ENCODE measurements at regions not wholly inside any gene's neighbourhood (a gene's known extent, or its start where the extent isn't known, plus 50 kb on each side); places are given as distances from the start of the nearest gene placed in this dataset.

DNA sequence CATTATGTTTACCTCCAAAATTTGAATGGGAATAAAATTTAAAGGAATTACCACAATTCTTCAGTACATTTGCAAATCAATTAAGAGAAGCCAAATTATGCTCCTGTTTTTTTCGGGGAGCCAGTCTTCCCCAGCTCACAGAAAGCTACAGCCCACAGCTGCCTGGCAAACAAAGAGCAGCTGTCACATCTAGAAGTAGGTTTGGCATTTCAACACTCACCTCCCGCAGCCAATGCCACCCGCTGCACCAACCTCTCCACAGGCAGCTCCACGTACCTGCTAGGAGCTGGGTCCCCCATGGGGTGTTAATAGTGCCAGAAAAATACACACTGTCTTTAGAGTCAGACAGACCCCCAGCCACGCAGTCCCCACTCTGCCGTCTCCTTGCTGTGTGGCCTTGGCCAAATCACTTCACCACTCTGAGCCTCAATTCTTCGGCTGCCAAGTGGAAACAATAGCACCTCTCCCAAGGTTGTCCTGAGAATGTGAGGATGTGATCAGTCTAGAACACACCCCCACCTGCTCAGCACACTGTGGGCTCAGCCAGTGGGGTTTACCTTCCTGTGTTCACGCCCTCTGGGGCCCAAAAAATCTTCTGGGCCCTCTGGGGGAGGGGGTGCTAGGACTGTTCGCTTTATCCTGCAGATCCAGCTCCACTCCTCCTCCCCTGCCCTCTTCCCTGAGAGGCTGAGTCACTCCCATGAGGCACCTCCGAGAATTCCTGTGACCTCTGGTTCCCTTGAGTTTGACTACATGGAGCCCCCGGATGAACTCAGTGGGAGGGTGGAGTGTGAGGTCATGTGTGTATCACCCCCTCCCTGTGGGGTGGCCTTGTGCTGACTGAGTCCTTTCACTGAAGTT lies 204.3 kb upstream of the GRIK3 start:
- no peak for DNase-seq (ENCODE audit: extremely low read depth, low read depth)
- TF ChIP-seq, protein P1, sequence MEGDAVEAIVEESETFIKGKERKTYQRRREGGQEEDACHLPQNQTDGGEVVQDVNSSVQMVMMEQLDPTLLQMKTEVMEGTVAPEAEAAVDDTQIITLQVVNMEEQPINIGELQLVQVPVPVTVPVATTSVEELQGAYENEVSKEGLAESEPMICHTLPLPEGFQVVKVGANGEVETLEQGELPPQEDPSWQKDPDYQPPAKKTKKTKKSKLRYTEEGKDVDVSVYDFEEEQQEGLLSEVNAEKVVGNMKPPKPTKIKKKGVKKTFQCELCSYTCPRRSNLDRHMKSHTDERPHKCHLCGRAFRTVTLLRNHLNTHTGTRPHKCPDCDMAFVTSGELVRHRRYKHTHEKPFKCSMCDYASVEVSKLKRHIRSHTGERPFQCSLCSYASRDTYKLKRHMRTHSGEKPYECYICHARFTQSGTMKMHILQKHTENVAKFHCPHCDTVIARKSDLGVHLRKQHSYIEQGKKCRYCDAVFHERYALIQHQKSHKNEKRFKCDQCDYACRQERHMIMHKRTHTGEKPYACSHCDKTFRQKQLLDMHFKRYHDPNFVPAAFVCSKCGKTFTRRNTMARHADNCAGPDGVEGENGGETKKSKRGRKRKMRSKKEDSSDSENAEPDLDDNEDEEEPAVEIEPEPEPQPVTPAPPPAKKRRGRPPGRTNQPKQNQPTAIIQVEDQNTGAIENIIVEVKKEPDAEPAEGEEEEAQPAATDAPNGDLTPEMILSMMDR (IDR thresholded peaks at IDR 0.05; ENCODE audit: low read depth, low read length) = no peak

DNA sequence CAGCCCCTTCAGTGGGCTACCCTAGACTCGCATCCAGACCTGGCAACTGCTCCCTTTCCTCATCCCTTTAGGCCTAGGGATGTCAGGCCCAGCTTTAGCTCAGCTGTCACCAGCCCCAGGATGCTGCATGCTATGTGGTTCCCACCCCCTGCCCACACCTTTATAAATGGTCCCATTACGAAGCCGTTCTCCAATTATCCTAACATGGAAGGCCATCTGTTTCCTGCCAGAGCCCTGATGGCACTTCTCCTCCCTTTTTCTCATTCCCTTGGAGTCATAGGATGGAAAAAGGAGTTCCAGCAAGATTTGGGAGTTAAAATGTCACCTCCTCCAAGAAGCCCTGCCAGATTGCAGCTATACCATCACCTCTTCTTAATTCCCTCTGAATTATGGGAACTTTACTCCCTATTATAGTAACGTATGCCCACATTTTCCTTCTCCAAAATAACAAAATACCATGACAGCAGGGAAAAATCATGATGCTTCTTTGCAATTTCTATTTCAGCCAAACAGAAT lies 205.0 kb upstream of the GRIK3 start:
- DNase-seq (ENCODE audit: extremely low read depth, low read depth) = no peak
- TF ChIP-seq, protein P1 (IDR thresholded peaks at IDR 0.05; ENCODE audit: low read depth, low read length) = no peak

DNA sequence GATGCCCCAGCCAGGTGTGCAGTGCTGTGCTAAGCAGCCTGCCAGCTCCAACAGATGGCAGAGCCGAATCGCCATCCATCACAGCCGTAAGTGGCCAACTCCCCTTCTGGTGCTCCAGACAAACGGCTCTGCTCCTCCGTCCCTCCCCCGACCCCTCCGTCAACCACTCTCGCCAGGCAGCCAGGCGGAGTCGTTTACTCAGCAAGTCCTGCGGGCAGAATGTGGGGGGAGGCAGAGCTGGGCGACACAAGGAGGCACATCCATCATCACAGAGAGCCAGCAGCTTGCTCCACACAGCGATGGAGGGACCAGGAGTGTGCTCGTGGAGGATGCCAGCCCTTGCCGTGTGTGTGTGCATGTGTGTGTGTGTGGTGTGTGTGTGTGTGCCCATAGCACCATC lies 206.6 kb upstream of the GRIK3 start:
- DNase-seq (ENCODE audit: extremely low read depth, low read depth) = no peak
- TF ChIP-seq, protein P1 (IDR thresholded peaks at IDR 0.05; ENCODE audit: low read depth, low read length) = no peak

DNA sequence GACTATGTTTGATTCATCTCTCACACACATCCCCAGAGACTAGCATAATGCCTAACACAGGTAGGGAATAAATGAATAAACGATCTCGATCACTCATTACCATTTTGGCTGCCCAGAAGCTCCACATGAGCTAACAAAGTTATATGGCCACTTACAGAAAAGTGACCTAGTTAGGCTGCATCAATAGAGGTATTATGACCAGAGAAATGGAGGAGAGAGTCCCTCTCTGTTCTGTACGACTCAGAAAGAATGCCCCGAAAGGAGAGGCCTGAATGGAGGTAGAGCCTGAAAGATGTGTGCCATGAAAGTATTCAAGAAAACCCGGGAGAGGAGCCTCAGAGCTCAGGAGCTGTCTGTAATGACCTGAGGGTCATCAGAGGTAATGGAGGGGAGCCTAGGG lies 208.2 kb upstream of the GRIK3 start:
- no peak for DNase-seq (ENCODE audit: extremely low read depth, low read depth)
- TF ChIP-seq, protein P1 (IDR thresholded peaks at IDR 0.05; ENCODE audit: low read depth, low read length) = no peak

DNA sequence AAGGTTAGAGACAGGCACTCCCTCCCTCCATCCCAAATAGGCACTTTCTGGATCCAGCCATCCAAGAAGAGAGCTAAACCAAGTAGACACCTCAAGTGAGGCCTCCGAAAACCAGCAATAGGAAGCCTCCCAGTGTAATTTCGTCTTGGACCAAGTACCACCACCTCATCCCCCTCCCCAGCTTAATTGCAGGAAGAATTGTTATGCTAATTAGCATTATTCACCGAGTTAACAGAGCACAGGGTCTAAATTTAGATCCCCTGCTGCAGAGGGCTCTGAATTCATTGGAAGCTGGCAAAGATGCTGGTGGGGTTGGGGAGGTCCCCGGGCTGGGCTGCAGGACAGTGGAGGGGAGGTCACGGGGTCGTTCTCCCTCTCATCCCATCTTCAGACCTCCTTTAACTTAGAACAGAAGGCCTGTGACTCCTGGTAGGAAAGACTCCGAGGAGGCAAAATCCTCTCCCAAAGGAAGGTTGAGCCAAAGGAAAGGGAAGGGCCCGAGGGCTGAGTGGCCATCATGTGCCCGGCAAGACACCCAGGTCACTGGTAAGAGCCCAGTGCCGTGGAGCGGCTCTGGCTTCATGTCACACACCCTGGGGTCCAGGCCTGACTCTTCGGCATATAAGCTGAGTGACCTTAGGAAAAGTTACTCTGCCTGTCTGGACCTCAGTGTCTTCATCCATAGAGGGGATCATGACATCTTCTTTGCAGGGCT lies 209.2 kb upstream of the GRIK3 start:
- no peak for DNase-seq (ENCODE audit: extremely low read depth, low read depth)
- TF ChIP-seq, protein P1 (IDR thresholded peaks at IDR 0.05; ENCODE audit: low read depth, low read length) = no peak

DNA sequence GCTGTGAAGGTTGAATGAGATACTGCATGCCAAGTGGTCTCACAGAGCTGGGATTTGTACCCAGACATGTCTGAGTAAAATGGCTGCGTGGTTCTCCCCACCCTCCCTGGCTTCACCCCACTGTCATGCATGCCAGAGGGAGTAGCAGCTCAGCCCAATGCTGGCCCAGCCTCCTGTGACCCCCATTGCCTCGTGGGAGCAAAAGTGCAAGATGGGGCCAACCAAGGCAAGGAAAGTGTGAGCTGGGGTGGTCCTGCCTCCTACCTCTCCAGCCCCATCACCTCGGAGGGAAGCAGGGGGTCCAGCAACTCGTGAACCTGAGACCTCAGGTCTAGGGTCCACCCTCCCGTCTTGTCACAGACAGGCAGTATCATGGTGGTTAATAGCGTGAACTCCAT lies 209.8 kb upstream of the GRIK3 start:
- TF ChIP-seq, protein P1 (IDR thresholded peaks at IDR 0.05; ENCODE audit: low read depth, low read length) = no peak
- no peak for DNase-seq (ENCODE audit: extremely low read depth, low read depth)

DNA sequence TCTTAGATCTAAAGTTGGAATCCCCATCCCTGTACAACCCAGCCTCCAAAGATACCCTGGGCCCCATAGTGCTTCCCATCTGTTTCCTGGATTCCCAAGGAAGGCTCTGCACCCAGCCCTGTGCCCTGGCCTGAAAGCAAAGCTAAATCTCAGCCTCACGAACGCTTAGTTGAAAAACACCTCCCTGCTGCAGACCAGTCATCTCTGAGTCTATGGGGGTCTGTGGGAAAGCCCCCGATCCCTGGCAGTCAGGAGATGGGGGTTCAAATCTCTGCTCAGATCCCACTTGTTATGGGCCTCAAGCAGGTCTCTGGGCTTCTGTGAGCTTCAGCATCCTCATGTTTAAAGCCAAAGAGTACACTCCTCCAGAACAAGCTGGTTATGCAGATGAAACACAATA lies 210.5 kb upstream of the GRIK3 start:
- TF ChIP-seq, protein P1 (IDR thresholded peaks at IDR 0.05; ENCODE audit: low read depth, low read length) = no peak
- no peak for DNase-seq (ENCODE audit: extremely low read depth, low read depth)
